ENCODE measurements at regions not wholly inside any gene's neighbourhood (a gene's known extent, or its start where the extent isn't known, plus 50 kb on each side); places are given as distances from the start of the nearest gene placed in this dataset.
"Not testable (repeated sequence)": the region's sequence is repeated elsewhere in the genome, so short reads cannot be mapped to it uniquely, and the experiment has no call there.

DNA sequence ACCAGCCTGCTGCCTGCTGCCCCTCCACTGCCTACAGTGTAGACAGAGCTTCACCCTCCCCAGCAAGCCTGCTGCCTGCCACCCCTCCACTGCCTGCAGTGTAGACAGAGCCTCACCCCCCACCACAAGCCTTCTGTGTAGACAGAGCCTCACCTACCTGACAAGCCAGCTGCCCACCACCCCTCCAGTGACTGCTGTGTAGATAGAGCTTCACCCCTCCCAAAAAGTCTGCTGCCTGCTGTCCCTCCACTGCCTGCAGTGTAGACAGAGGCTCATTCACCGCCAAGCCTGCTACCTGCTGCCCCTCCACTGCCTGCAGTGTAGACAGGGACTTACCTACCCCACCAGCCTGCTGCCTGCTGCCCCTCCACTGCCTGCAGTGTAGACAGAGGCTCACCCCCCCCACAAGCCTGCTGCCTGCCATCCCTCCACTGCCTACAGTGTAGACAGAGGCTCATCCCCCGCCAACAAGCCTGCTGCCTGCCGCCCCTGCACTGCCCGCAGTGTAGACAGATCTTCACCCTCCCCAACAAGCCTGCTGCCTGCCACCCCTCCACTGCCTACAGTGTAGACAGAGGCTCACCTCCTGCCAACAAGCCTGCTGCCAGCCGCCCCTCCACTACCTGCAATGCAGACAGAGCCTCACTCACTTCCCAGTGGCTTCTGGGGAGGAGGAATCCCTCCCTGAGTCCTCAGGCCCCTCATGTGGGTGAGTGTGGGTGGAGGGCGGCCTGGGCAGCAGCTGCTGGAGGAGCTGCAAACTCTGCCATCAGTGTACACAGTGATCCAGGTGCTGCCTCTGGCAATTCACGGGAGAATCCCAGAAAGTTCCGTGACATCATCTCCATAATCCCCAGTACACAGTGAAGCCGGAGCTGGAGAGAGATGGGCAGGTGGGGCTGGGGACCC, 140.9 kb downstream of the DLL1 start:
- no peaks in the 10 kb centered on the region for H3K9me3 ChIP-seq (ENCODE audit: control insufficient read depth, low read length)
- DNase-seq (peak in 1 of 2 donors; percentile 33), ATAC-seq (ENCODE audit: low FRiP score) (no peak)
- H3K27ac ChIP-seq (ENCODE audit: low read depth in 1 of 2, low read length in 2 of 2) = no peak overlapping the region
- intact Hi-C loops (cut with DNase I) = no loop called here
- WGBS, 2 donors = 92 to 93% methylated on average over 8 to 9 of the region's 9 CpGs
- H3K4me3 ChIP-seq (ENCODE audit: low read length in 2 of 2) = no peak overlapping the region
- H3K36me3 ChIP-seq (ENCODE audit: control insufficient read depth in 1 of 2, insufficient read depth in 2 of 2, low read length in 1 of 2) = no peaks in the 10 kb centered on the region
- no peaks in the 10 kb centered on the region for H3K27me3 ChIP-seq (ENCODE audit: control insufficient read depth in 1 of 2, insufficient read depth in 2 of 2, low read length in 1 of 2)
- no peaks in the 10 kb centered on the region for H3K4me1 ChIP-seq (ENCODE audit: control insufficient read depth in 1 of 2, insufficient read depth in 2 of 2, low read length in 2 of 2)

- H3K36me3 ChIP-seq (ENCODE audit: control insufficient read depth in 1 of 2, insufficient read depth in 2 of 2, low read length in 1 of 2) = no peaks in the 10 kb centered on the region
- intact Hi-C loops (cut with DNase I) = no loop called here
- H3K27ac ChIP-seq (ENCODE audit: low read depth in 1 of 2, low read length in 2 of 2) = no peak overlapping the region
- H3K4me1 ChIP-seq (ENCODE audit: control insufficient read depth in 1 of 2, insufficient read depth in 2 of 2, low read length in 2 of 2) = no peaks in the 10 kb centered on the region
- ATAC-seq (ENCODE audit: low FRiP score) (no peak), DNase-seq (peak in 1 of 2 donors; percentile 35)
- no peaks in the 10 kb centered on the region for H3K27me3 ChIP-seq (ENCODE audit: control insufficient read depth in 1 of 2, insufficient read depth in 2 of 2, low read length in 1 of 2)
- 73 to 79% methylated on average over 16 to 17 of the region's 17 CpGs for WGBS, 2 donors
- H3K9me3 ChIP-seq (ENCODE audit: control insufficient read depth, low read length) = no peaks in the 10 kb centered on the region
- H3K4me3 ChIP-seq (ENCODE audit: low read length in 2 of 2) = no peak overlapping the region
Observed at GRCh38 chr6:170148709-170149470, 142.0 kb downstream of the DLL1 start.

GRCh38 chr6:170147832-170148708, 142.8 kb downstream of the DLL1 start:
- no peak for ATAC-seq (ENCODE audit: low FRiP score)
- intact Hi-C loops (cut with DNase I) = no loop called here
- Histone ChIP-seq H3K9me3 (ENCODE audit: control insufficient read depth, low read length) (no peaks in the 10 kb centered on the region), H3K27ac (ENCODE audit: low read depth in 1 of 2, low read length in 2 of 2) (no peak overlapping the region), H3K4me1 (ENCODE audit: control insufficient read depth in 1 of 2, insufficient read depth in 2 of 2, low read length in 2 of 2) (no peaks in the 10 kb centered on the region), H3K4me3 (ENCODE audit: low read length in 2 of 2) (no peak overlapping the region), H3K27me3 (ENCODE audit: control insufficient read depth in 1 of 2, insufficient read depth in 2 of 2, low read length in 1 of 2) (no peaks in the 10 kb centered on the region), H3K36me3 (ENCODE audit: control insufficient read depth in 1 of 2, insufficient read depth in 2 of 2, low read length in 1 of 2) (no peaks in the 10 kb centered on the region)
- 82 to 83% methylated on average over 30 of the region's 30 CpGs for WGBS, 2 donors
- DNase-seq = peak in 1 of 2 donors; percentile 56

GRCh38 chr6:170147056-170147787, 143.7 kb downstream of the DLL1 start:
- Histone ChIP-seq H3K27ac (ENCODE audit: low read depth in 1 of 2, low read length in 2 of 2) (no peak overlapping the region), H3K4me1 (ENCODE audit: control insufficient read depth in 1 of 2, insufficient read depth in 2 of 2, low read length in 2 of 2) (no peaks in the 10 kb centered on the region), H3K4me3 (ENCODE audit: low read length in 2 of 2) (no peak overlapping the region), H3K36me3 (ENCODE audit: control insufficient read depth in 1 of 2, insufficient read depth in 2 of 2, low read length in 1 of 2) (no peaks in the 10 kb centered on the region), H3K27me3 (ENCODE audit: control insufficient read depth in 1 of 2, insufficient read depth in 2 of 2, low read length in 1 of 2) (no peaks in the 10 kb centered on the region), H3K9me3 (ENCODE audit: control insufficient read depth, low read length) (no peaks in the 10 kb centered on the region)
- DNase-seq (peak; percentile 85), ATAC-seq (ENCODE audit: low FRiP score) (peak; percentile 63)
- intact Hi-C loops (cut with DNase I) = no loop called here
- WGBS, 2 donors = 40 to 42% methylated on average over 23 of the region's 23 CpGs

DNA sequence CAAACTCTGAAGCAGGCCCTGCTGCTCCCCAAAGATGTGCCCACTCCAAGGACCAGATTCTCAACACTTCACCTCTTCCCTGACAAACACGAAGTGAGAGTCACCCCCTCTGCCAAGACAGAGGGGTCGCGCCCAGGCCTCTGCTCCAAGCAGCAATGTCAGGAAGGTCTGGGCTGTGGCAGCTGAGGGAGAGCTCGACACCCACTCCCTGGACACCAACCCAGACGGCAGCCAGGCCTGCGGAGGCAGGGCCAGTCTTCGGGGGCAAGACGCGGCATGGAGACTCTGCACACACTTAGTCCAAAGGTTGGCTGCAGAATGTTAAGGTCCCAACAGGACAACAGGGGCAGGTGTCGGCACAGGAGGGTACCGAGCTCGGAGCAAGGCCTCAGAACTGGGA, 144.2 kb downstream of the DLL1 start:
- DNase-seq (peak; percentile 45 to 64), ATAC-seq (ENCODE audit: low FRiP score) (peak; percentile 37)
- WGBS, 2 donors = 33 to 40% methylated on average over 11 of the region's 12 CpGs
- Histone ChIP-seq H3K4me3 (ENCODE audit: low read length in 2 of 2) (no peak overlapping the region), H3K27me3 (ENCODE audit: control insufficient read depth in 1 of 2, insufficient read depth in 2 of 2, low read length in 1 of 2) (no peaks in the 10 kb centered on the region), H3K9me3 (ENCODE audit: control insufficient read depth, low read length) (no peaks in the 10 kb centered on the region), H3K36me3 (ENCODE audit: control insufficient read depth in 1 of 2, insufficient read depth in 2 of 2, low read length in 1 of 2) (no peaks in the 10 kb centered on the region), H3K4me1 (ENCODE audit: control insufficient read depth in 1 of 2, insufficient read depth in 2 of 2, low read length in 2 of 2) (no peaks in the 10 kb centered on the region), H3K27ac (ENCODE audit: low read depth in 1 of 2, low read length in 2 of 2) (no peak overlapping the region)
- intact Hi-C loops (cut with DNase I) = no loop called here

GRCh38 chr6:170146131-170146530, 144.7 kb downstream of the DLL1 start:
- ATAC-seq (ENCODE audit: low FRiP score); H3K9me3 ChIP-seq (ENCODE audit: control insufficient read depth, low read length); intact Hi-C loops (cut with DNase I); H3K27me3 ChIP-seq (ENCODE audit: control insufficient read depth in 1 of 2, insufficient read depth in 2 of 2, low read length in 1 of 2); H3K36me3 ChIP-seq (ENCODE audit: control insufficient read depth in 1 of 2, insufficient read depth in 2 of 2, low read length in 1 of 2); H3K4me1 ChIP-seq (ENCODE audit: control insufficient read depth in 1 of 2, insufficient read depth in 2 of 2, low read length in 2 of 2); H3K4me3 ChIP-seq (ENCODE audit: low read length in 2 of 2); H3K27ac ChIP-seq (ENCODE audit: low read depth in 1 of 2, low read length in 2 of 2): not testable (repeated sequence)
- peak in 1 of 2 donors; percentile 3 for DNase-seq

DNA sequence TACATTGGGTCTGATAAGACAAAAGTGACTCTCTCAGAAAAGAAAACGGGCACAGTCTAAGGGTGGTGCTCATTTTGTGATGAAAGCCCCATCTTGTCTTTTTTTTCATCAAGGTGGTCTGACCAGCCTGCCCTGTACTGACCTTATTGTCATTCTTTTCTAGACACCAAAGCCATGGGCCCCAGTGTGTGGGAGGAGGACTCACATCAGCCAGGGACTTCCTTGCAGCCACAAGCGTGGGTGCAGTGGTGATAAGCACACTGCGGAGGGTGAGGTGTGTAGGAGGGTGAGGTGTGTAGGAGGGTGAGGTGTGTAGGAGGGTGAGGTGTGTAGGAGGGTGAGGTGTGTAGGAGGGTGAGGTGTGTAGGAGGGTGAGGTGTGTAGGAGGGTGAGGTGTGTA, 145.2 kb downstream of the DLL1 start:
- intact Hi-C loops (cut with DNase I) = not testable (repeated sequence)
- 55 to 58% methylated on average over 3 of the region's 3 CpGs for WGBS, 2 donors

DNA sequence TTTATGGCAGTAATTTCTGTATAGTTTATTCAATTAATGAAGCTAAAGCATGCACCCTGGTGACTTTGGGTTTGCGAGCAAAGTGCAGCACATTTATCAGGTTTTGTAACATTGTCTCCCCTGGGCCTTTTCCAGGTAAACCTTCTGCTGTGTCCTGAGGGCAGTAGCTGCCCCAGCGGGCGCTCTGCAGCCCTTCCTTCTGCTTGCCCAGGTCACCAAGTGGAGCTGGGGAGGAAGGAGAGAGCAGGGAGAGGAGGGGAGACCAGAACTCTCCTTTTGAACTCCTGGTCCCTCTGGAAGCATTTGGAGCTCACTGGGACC, 145.6 kb downstream of the DLL1 start:
- DNase-seq (peak in 1 of 2 donors; percentile 9), ATAC-seq (ENCODE audit: low FRiP score) (no peak)
- Histone ChIP-seq H3K27ac (ENCODE audit: low read depth in 1 of 2, low read length in 2 of 2) (no peak overlapping the region), H3K9me3 (ENCODE audit: control insufficient read depth, low read length) (no peaks in the 10 kb centered on the region), H3K4me3 (ENCODE audit: low read length in 2 of 2) (no peak overlapping the region), H3K27me3 (ENCODE audit: control insufficient read depth in 1 of 2, insufficient read depth in 2 of 2, low read length in 1 of 2) (no peaks in the 10 kb centered on the region), H3K4me1 (ENCODE audit: control insufficient read depth in 1 of 2, insufficient read depth in 2 of 2, low read length in 2 of 2) (no peaks in the 10 kb centered on the region), H3K36me3 (ENCODE audit: control insufficient read depth in 1 of 2, insufficient read depth in 2 of 2, low read length in 1 of 2) (no peaks in the 10 kb centered on the region)
- intact Hi-C loops (cut with DNase I) = no loop called here
- 95 to 100% methylated on average over 3 of the region's 3 CpGs for WGBS, 2 donors

More for the DNA sequence above, 145.2 kb downstream of the DLL1 start:
- H3K36me3 ChIP-seq (ENCODE audit: control insufficient read depth in 1 of 2, insufficient read depth in 2 of 2, low read length in 1 of 2); ATAC-seq (ENCODE audit: low FRiP score); H3K4me3 ChIP-seq (ENCODE audit: low read length in 2 of 2); H3K9me3 ChIP-seq (ENCODE audit: control insufficient read depth, low read length); H3K4me1 ChIP-seq (ENCODE audit: control insufficient read depth in 1 of 2, insufficient read depth in 2 of 2, low read length in 2 of 2); H3K27ac ChIP-seq (ENCODE audit: low read depth in 1 of 2, low read length in 2 of 2); H3K27me3 ChIP-seq (ENCODE audit: control insufficient read depth in 1 of 2, insufficient read depth in 2 of 2, low read length in 1 of 2): not testable (repeated sequence)
- peak; percentile 17 to 39 for DNase-seq
